HL-60 (cell line): ENCODE measurements at regions not wholly inside any gene's neighbourhood (a gene's known extent, or its start where the extent isn't known, plus 50 kb on each side); places are given as distances from the start of the nearest gene placed in this dataset.
A peak's percentile ranks its signal among the peaks of the same experiment; 100 is the strongest.

Experiments
- DNase-seq, 2 experiments: peaks; one replicate each; pipeline ENCODE4 v3.0.0-alpha.2; 2010 to 2020; ENCODE audit warnings: low read depth in 1 of 2, low spot score in 1 of 2
- H3K27ac ChIP-seq: fragments of 250-450 bp; sonication (Bioruptor Pico); replicated peaks from 2 replicates; pipeline ENCODE4 v1.5.1; 2020; ENCODE audit warnings: mild to moderate bottlenecking, moderate library complexity
- H3K27me3 ChIP-seq: fragments of 250-450 bp; sonication (Bioruptor Pico); 2 replicates; pipeline ENCODE4 v1.5.1; 2021; ENCODE audit warnings: mild to moderate bottlenecking, moderate library complexity; ENCODE audit not compliant: insufficient read depth, poor library complexity, severe bottlenecking
- H3K4me3 ChIP-seq: replicated peaks from 2 replicates; pipeline ENCODE4 v1.5.1; 2011; ENCODE audit warnings: mild to moderate bottlenecking, control low read depth, low read length; ENCODE audit not compliant: insufficient read depth
- CTCF ChIP-seq: IDR thresholded peaks from one replicate; pipeline ENCODE4 v1.5.1; 2011; ENCODE audit warnings: low read length, control low read depth, inconsistent platforms; ENCODE audit not compliant: insufficient read depth
- GABPA ChIP-seq: IDR thresholded peaks from 2 replicates; pipeline ENCODE4 v1.6.1; 2012; ENCODE audit warnings: low read depth
- POLR2AphosphoS5 ChIP-seq: IDR thresholded peaks from 2 replicates; pipeline ENCODE4 v1.6.1; 2012; ENCODE audit warnings: low read depth
- REST ChIP-seq: IDR thresholded peaks from 2 replicates; pipeline ENCODE4 v1.6.1; 2012; ENCODE audit warnings: low read depth; ENCODE audit not compliant: insufficient replicate concordance
- SPI1 ChIP-seq: IDR thresholded peaks from 2 replicates; pipeline ENCODE4 v1.6.1; 2012; ENCODE audit warnings: low read depth, mild to moderate bottlenecking, borderline replicate concordance

GRCh38 chrX:83658731-83659130 lies 150.6 kb downstream of the POU3F4 start:
- no peak overlapping the region for H3K27ac ChIP-seq
- H3K27me3 ChIP-seq = no peaks in the 10 kb centered on the region
- H3K4me3 ChIP-seq = no peak overlapping the region
- TF ChIP-seq SPI1 (no peak), CTCF (no peak), POLR2AphosphoS5 (no peak), REST (no peak), GABPA (no peak)
- peak in 1 of 2 experiments; percentile 8 for DNase-seq
